ENCODE measurements at regions not wholly inside any gene's neighbourhood (a gene's known extent, or its start where the extent isn't known, plus 50 kb on each side); places are given as distances from the start of the nearest gene placed in this dataset.

- TF ChIP-seq EZH2 (IDR thresholded peaks at IDR 0.05) (no peak), CTCF (IDR thresholded peaks at IDR 0.05) (no peak), EZH2phosphoT487 (IDR thresholded peaks at IDR 0.05) (no peak)
- Histone ChIP-seq H4K20me1 (ENCODE audit: low read depth) (no peaks in the 10 kb centered on the region), H3K4me3 (no peak overlapping the region), H3F3A (ENCODE audit: low read depth) (no peaks in the 10 kb centered on the region), H3K27me3 (no peaks in the 10 kb centered on the region), H2AFZ (replicated peaks) (no peak overlapping the region), H3K4me2 (no peak overlapping the region), H3K9ac (no peak overlapping the region), H3K27ac (no peak overlapping the region), H3K79me2 (ENCODE audit: low read depth) (no peaks in the 10 kb centered on the region), H3K36me3 (no peaks in the 10 kb centered on the region), H3K4me1 (no peaks in the 10 kb centered on the region), H3K9me3 (ENCODE audit: low read depth) (no peaks in the 10 kb centered on the region)
- Mint-ChIP-seq H3K4me3 (no peak overlapping the region), H3K27ac (no peak overlapping the region), H3K9me3 (peaks cover 2% of the 10 kb centered on the region), H3K36me3 (no peaks in the 10 kb centered on the region), H3K27me3 (ENCODE audit: insufficient read depth, low read depth) (peaks cover 2% of the 10 kb centered on the region), H3K4me1 (peaks cover 6% of the 10 kb centered on the region)
- no peak for DNase-seq (ENCODE audit: low spot score)
These were observed 410.7 kb downstream of the SIPA1L2 start for GRCh38 chr1:232218955-232219865.

GRCh38 chr1:232213928-232214327 is 416.0 kb downstream of the SIPA1L2 start:
- Histone ChIP-seq H3K27me3 (no peaks in the 10 kb centered on the region), H3F3A (ENCODE audit: low read depth) (peaks cover 20% of the 10 kb centered on the region), H3K9ac (no peak overlapping the region), H3K27ac (no peak overlapping the region), H3K9me3 (ENCODE audit: low read depth) (no peaks in the 10 kb centered on the region), H3K4me2 (no peak overlapping the region), H3K79me2 (ENCODE audit: low read depth) (no peaks in the 10 kb centered on the region), H3K4me1 (peaks cover 37% of the 10 kb centered on the region), H4K20me1 (ENCODE audit: low read depth) (no peaks in the 10 kb centered on the region), H3K4me3 (no peak overlapping the region), H3K36me3 (no peaks in the 10 kb centered on the region), H2AFZ (replicated peaks) (no peak overlapping the region)
- H3K4me1 Mint-ChIP-seq = peaks cover 19% of the 10 kb centered on the region
- TF ChIP-seq CTCF (IDR thresholded peaks at IDR 0.05) = no peak
- no peak for TF ChIP-seq EZH2phosphoT487 (IDR thresholded peaks at IDR 0.05)
- TF ChIP-seq EZH2 (IDR thresholded peaks at IDR 0.05) = no peak
- no peaks in the 10 kb centered on the region for H3K9me3 Mint-ChIP-seq
- H3K36me3 Mint-ChIP-seq = no peaks in the 10 kb centered on the region
- H3K27me3 Mint-ChIP-seq (ENCODE audit: insufficient read depth, low read depth) = peaks cover 10% of the 10 kb centered on the region
- H3K27ac Mint-ChIP-seq = no peak overlapping the region
- DNase-seq (ENCODE audit: low spot score) = no peak
- H3K4me3 Mint-ChIP-seq = no peak overlapping the region

- no peaks in the 10 kb centered on the region for H3K9me3 ChIP-seq (ENCODE audit: low read depth)
- H3K4me3 Mint-ChIP-seq = no peak overlapping the region
- H3K4me1 Mint-ChIP-seq = peaks cover 16% of the 10 kb centered on the region
- no peak overlapping the region for H2AFZ ChIP-seq (replicated peaks)
- no peaks in the 10 kb centered on the region for H3K36me3 Mint-ChIP-seq
- TF ChIP-seq EZH2 (IDR thresholded peaks at IDR 0.05) (no peak), EZH2phosphoT487 (IDR thresholded peaks at IDR 0.05) (no peak), CTCF (IDR thresholded peaks at IDR 0.05) (no peak)
- no peaks in the 10 kb centered on the region for H3K9me3 Mint-ChIP-seq
- DNase-seq (ENCODE audit: low spot score) = peak; percentile 59
- peaks cover 20% of the 10 kb centered on the region for H3F3A ChIP-seq (ENCODE audit: low read depth)
- H3K9ac ChIP-seq = no peak overlapping the region
- H3K27me3 Mint-ChIP-seq (ENCODE audit: insufficient read depth, low read depth) = peaks cover 10% of the 10 kb centered on the region
- H3K27ac ChIP-seq = peak overlapping the region; percentile 85
- no peak overlapping the region for H3K27ac Mint-ChIP-seq
- H3K79me2 ChIP-seq (ENCODE audit: low read depth) = no peaks in the 10 kb centered on the region
- peak overlapping the region; percentile 36 for H3K4me2 ChIP-seq
- H3K4me1 ChIP-seq = peaks cover 37% of the 10 kb centered on the region
- H4K20me1 ChIP-seq (ENCODE audit: low read depth) = no peaks in the 10 kb centered on the region
- H3K36me3 ChIP-seq = no peaks in the 10 kb centered on the region
- H3K4me3 ChIP-seq = peak overlapping the region; percentile 6
- no peaks in the 10 kb centered on the region for H3K27me3 ChIP-seq
These were observed 417.7 kb downstream of the SIPA1L2 start for GRCh38 chr1:232212253-232212652.
